WERI-Rb-1 (cell line): ENCODE measurements at regions not wholly inside any gene's neighbourhood (a gene's known extent, or its start where the extent isn't known, plus 50 kb on each side); places are given as distances from the start of the nearest gene placed in this dataset.
"Not testable (repeated sequence)": the region's sequence is repeated elsewhere in the genome, so short reads cannot be mapped to it uniquely, and the experiment has no call there.

ENCODE experiments used
- DNase-seq: peaks from one replicate; pipeline ENCODE4 v3.0.0-alpha.2; 2020
- H3K27ac ChIP-seq: fragments of 250-450 bp; sonication (Bioruptor Pico); 2 replicates; pipeline ENCODE4 v1.5.1; 2020; ENCODE audit warnings: mild to moderate bottlenecking, moderate library complexity
- H3K27me3 ChIP-seq: fragments of 250-450 bp; sonication (Bioruptor Pico); 2 replicates; pipeline ENCODE4 v1.5.1; 2021; ENCODE audit warnings: mild to moderate bottlenecking, low read depth, moderate library complexity; ENCODE audit not compliant: insufficient read depth, severe bottlenecking
- H3K36me3 ChIP-seq: fragments of 250-450 bp; sonication (Bioruptor Pico); 2 replicates; pipeline ENCODE4 v1.5.1; 2020; ENCODE audit warnings: mild to moderate bottlenecking, moderate library complexity
- H3K4me3 ChIP-seq: 2 replicates; pipeline ENCODE4 v1.5.1; 2011; ENCODE audit warnings: low read depth, mild to moderate bottlenecking, control low read depth, low read length
- H3K9me3 ChIP-seq: fragments of 250-450 bp; sonication (Bioruptor Pico); 2 replicates; pipeline ENCODE4 v1.5.1; 2021; ENCODE audit warnings: mild to moderate bottlenecking, moderate library complexity; ENCODE audit not compliant: severe bottlenecking
- TF ChIP-seq, protein P1 (sequence below): IDR thresholded peaks from 2 replicates; pipeline ENCODE4 v1.5.1; 2011; ENCODE audit warnings: low read depth, mild to moderate bottlenecking, control low read depth, inconsistent platforms, low read length

DNA sequence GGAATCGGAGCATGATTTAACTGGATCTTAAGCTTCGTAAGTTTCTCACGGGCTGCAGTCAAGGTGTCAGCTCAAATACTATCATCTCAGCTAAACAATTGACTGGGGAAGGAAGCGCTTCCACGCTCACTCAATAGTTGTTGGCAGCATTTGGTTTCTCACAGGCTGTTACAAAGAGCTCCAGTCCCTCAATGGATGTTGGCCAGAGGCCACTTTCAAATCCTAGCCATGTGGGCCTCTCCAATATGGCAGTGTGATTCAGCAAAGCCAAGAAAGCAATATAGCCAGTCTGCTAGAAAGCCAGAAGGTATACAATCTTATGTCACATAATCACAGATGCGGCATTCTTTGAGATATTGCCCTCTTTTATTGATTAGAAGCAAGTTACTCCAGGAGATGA, 98.3 kb upstream of the PHACTR1 start:
- H3K9me3 ChIP-seq: no peaks in the 10 kb centered on the region

DNA sequence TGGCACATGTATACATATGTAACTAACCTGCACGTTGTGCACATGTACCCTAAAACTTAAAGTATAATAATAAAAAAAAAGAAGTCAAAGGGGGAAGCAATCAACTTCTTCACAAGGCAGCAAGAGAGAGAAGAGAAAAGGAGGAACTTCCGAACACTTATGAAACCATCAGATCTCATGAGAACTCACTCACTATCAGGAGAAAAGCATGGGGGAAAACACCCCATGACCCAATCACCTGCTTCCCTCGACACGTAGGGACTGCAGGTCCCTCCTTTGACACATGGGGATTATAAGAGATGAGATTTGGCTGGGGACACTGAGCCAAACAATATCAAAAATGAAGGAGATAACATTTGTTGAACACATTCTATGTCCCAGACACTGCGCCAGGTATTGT, 94.8 kb upstream of the PHACTR1 start:
- Histone ChIP-seq H3K4me3 (no peak overlapping the region), H3K27me3 (no peaks in the 10 kb centered on the region)

More for the DNA sequence above, 98.3 kb upstream of the PHACTR1 start:
- no peak overlapping the region for H3K27ac ChIP-seq
- TF ChIP-seq, protein P1, sequence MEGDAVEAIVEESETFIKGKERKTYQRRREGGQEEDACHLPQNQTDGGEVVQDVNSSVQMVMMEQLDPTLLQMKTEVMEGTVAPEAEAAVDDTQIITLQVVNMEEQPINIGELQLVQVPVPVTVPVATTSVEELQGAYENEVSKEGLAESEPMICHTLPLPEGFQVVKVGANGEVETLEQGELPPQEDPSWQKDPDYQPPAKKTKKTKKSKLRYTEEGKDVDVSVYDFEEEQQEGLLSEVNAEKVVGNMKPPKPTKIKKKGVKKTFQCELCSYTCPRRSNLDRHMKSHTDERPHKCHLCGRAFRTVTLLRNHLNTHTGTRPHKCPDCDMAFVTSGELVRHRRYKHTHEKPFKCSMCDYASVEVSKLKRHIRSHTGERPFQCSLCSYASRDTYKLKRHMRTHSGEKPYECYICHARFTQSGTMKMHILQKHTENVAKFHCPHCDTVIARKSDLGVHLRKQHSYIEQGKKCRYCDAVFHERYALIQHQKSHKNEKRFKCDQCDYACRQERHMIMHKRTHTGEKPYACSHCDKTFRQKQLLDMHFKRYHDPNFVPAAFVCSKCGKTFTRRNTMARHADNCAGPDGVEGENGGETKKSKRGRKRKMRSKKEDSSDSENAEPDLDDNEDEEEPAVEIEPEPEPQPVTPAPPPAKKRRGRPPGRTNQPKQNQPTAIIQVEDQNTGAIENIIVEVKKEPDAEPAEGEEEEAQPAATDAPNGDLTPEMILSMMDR: no peak
- DNase-seq: no peak
- no peaks in the 10 kb centered on the region for H3K27me3 ChIP-seq
- no peak overlapping the region for H3K4me3 ChIP-seq
- no peaks in the 10 kb centered on the region for H3K36me3 ChIP-seq

DNA sequence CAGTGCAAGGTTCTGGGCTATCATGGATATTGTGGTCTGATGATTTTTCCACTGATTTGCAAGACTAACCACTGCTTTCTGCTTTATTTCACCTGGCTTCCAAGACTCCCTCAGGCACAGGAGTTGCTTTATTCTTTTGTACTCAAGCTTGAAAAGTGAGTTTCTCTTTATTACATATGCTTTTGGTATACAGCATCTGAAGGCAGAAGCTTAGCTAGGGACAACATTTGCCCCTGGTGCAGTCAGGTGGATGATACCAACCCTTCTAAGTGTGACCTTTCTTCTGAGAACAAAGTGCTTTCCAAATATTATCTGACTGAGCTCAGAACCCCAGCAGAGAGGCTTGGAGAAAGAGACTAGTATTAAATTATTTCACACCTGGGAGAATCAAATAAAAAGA, 94.0 kb upstream of the PHACTR1 start:
- H3K4me3 ChIP-seq: no peak overlapping the region
- TF ChIP-seq, protein P1: no peak
- no peak overlapping the region for H3K27ac ChIP-seq
- no peaks in the 10 kb centered on the region for H3K9me3 ChIP-seq
- H3K27me3 ChIP-seq: no peaks in the 10 kb centered on the region
- DNase-seq: no peak
- no peaks in the 10 kb centered on the region for H3K36me3 ChIP-seq

More for the DNA sequence above, 94.8 kb upstream of the PHACTR1 start:
- TF ChIP-seq, protein P1: no peak
- Histone ChIP-seq H3K9me3 (no peaks in the 10 kb centered on the region), H3K27ac (no peak overlapping the region), H3K36me3 (no peaks in the 10 kb centered on the region)
- no peak for DNase-seq

DNA sequence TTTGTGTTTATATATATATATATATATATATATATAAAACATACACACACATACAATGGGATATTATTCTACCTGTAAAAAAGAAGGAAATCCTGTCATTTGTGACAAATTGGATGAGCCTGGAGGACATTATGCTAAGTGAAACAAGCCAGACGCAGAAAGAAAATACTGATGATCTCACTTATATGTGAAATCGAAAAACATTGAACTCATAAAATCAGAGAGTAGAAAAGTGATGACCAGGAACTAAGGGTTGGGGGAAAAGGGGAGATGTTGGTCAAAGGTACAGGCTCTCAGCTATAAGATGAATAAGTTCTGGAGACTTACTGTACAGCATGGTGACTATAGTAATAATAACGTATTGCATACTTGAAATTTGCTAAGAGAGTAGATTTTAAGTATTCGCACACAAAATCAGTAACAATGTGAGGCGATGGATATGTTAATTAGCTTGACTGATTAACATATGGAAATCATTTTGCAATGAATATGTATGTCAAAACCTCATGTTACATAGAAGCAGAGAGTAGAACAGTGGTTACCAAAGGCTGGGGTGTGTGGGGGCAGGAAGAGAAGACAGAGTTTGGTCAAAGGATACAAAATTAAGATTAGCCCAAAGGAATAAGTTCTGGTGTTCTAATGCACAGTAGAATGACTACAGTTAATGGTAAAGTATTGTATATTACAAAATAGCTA, 92.3 kb upstream of the PHACTR1 start:
- H3K36me3 ChIP-seq: no peaks in the 10 kb centered on the region
- H3K9me3 ChIP-seq: no peaks in the 10 kb centered on the region
- no peak for DNase-seq
- no peak overlapping the region for H3K27ac ChIP-seq
- no peak overlapping the region for H3K4me3 ChIP-seq
- TF ChIP-seq, protein P1: no peak
- no peaks in the 10 kb centered on the region for H3K27me3 ChIP-seq

DNA sequence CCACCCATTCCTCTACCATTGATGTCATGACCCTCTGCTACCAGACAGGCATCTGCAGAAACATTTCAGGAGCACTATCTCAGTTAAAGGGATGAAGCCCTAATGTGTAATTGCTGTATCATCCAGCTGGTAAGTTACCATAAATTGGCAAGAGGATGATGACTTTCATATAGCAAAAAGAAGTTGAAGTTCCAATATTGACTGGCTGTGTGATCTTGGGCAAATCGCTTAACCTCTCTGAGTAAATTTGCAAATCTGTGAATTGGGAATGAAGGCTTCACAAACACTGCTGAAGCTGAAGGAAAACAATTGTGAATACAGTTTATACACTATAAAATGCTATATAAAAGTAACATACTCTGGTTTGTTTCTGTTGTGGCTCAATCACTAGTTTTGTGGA, 89.5 kb upstream of the PHACTR1 start:
- Histone ChIP-seq H3K27me3 (no peaks in the 10 kb centered on the region), H3K36me3 (no peaks in the 10 kb centered on the region), H3K9me3 (no peaks in the 10 kb centered on the region), H3K4me3 (no peak overlapping the region), H3K27ac (no peak overlapping the region)
- TF ChIP-seq, protein P1: no peak
- DNase-seq: no peak

DNA sequence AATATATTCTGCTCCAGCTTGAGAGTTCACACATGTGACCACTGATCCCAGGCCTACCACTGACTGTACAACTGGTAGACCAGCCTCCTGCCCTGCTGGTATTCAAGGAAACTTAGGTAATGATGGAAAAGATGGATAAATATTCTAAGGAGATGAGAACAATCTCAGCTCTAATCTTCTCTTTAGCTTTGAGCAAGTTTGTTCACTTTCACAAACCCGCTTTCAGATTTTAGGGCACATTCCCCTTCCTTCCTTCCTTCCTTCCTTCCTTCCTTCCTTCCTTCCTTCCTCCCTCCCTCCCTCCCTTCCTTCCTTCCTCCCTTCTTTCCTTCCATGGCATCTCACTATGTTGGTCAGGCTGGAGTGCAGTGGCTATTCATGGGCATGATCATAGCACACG, 88.2 kb upstream of the PHACTR1 start:
- H3K4me3 ChIP-seq: no peak overlapping the region
- DNase-seq: no peak
- peaks cover 3% of the 10 kb centered on the region for H3K9me3 ChIP-seq
- no peaks in the 10 kb centered on the region for H3K27me3 ChIP-seq
- H3K36me3 ChIP-seq: no peaks in the 10 kb centered on the region
- TF ChIP-seq, protein P1: no peak
- H3K27ac ChIP-seq: no peak overlapping the region

DNA sequence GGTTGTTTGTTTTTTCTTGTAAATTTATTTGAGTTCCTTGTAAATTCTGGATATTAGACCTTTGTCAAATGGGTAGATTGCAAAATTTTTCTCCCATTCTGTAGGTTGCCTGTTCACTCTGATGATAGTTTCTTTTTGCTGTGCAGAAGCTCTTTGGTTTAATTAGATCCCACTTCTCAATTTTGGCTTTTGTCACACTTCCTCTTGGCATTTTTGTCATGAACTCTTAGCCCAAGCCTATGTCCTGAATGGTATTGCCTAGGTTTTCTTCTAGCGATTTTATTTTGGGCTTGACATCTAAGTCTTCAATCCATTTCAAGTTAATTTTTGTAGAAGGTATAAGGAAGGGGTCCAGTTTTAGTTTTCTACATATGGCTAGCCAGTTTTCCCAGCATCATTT, 82.8 kb upstream of the PHACTR1 start:
- DNase-seq, H3K27ac ChIP-seq, H3K9me3 ChIP-seq, H3K27me3 ChIP-seq, H3K4me3 ChIP-seq, H3K36me3 ChIP-seq: not testable (repeated sequence)
